BJ (cell line): ENCODE measurements at regions not wholly inside any gene's neighbourhood (a gene's known extent, or its start where the extent isn't known, plus 50 kb on each side); places are given as distances from the start of the nearest gene placed in this dataset.
"Not testable (repeated sequence)": the region's sequence is repeated elsewhere in the genome, so short reads cannot be mapped to it uniquely, and the experiment has no call there.

Experiments
- CTCF ChIA-PET: fragments of 350-600 bp; formaldehyde crosslinking; extraction: SDS; loops from one replicate; lab custom pipeline; 2021; ENCODE audit warnings: antibody characterized with exemption, inconsistent platforms; lab: Yijun Ruan, JAX
- POLR2A ChIA-PET: fragments of 300-600 bp; sonication (Branson Sonifier 250); formaldehyde crosslinking; extraction: SDS; loops from one replicate; lab custom pipeline; 2021; ENCODE audit warnings: antibody characterized with exemption; lab: Charles Lee
- DNase-seq: peaks from one replicate; pipeline ENCODE4 v3.0.0-alpha.2; 2011; ENCODE audit warnings: low read depth
- H3K27me3 ChIP-seq: 2 replicates; pipeline ENCODE4 v1.6.0; 2011; ENCODE audit warnings: low read length; ENCODE audit not compliant: control insufficient read depth, insufficient read depth
- H3K36me3 ChIP-seq: 2 replicates; pipeline ENCODE4 v1.5.1; 2011; ENCODE audit warnings: low read length; ENCODE audit not compliant: control insufficient read depth, insufficient read depth
- H3K4me3 ChIP-seq: 2 replicates; pipeline ENCODE4 v1.5.1; 2011; ENCODE audit warnings: low read depth, mild to moderate bottlenecking, control low read depth, low read length
- TF ChIP-seq, protein P1 (sequence below): IDR thresholded peaks from 2 replicates; pipeline ENCODE4 v1.5.1; 2011; ENCODE audit warnings: low read depth, mild to moderate bottlenecking, control low read depth, inconsistent platforms, low read length, moderate library complexity; ENCODE audit not compliant: insufficient read depth

DNA sequence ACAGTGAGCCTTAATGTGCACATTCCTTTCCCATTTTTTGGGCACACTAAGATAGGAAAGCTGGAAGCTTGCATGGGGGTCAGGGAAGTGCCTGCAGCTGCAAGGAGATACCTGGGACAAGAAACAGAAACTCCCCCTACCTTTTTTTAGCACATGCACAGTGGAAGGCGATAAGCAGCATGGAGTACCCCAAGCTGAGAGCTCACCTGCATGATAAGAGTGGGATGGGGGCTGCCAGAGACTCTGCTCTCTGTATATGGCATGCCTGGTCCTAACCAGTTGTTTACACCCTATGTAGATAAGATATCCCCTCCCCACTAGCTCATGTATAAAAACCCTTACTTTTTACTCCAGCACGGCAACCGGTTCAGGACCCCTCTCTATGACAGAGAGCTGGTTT lies 135.9 kb downstream of the TENT5D start:
- POLR2A ChIA-PET: no interaction called here
- no peak for DNase-seq
- Histone ChIP-seq H3K27me3 (no peaks in the 10 kb centered on the region), H3K36me3 (no peaks in the 10 kb centered on the region), H3K4me3 (no peak overlapping the region)
- TF ChIP-seq, protein P1, sequence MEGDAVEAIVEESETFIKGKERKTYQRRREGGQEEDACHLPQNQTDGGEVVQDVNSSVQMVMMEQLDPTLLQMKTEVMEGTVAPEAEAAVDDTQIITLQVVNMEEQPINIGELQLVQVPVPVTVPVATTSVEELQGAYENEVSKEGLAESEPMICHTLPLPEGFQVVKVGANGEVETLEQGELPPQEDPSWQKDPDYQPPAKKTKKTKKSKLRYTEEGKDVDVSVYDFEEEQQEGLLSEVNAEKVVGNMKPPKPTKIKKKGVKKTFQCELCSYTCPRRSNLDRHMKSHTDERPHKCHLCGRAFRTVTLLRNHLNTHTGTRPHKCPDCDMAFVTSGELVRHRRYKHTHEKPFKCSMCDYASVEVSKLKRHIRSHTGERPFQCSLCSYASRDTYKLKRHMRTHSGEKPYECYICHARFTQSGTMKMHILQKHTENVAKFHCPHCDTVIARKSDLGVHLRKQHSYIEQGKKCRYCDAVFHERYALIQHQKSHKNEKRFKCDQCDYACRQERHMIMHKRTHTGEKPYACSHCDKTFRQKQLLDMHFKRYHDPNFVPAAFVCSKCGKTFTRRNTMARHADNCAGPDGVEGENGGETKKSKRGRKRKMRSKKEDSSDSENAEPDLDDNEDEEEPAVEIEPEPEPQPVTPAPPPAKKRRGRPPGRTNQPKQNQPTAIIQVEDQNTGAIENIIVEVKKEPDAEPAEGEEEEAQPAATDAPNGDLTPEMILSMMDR: no peak
- CTCF ChIA-PET: interaction anchor here (1.3 kb wide), 1 partner anchor 23 kb away, joined by 3 read pairs; no protein-coding TSS in a partner anchor

DNA sequence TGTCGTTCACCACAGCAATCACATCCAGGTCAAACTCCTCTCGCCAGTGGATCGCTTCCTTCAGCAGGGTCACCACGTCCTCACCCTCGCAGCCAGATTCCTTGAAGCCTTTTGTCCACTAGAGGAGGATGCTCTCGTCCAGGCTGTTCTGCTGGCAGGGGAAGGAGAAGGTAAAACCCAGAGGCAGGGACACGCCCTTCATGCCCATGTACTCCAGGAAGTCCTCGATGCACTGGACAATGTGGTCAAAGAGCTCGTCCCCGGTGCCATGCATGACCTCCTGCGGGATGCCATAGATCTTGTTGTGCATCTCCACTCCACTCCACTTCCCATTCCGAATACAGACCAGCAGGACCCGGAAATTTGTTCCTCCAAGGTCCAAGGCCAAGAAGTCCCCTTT lies 152.4 kb downstream of the TENT5D start:
- TF ChIP-seq, protein P1: no peak
- no peaks in the 10 kb centered on the region for H3K36me3 ChIP-seq

DNA sequence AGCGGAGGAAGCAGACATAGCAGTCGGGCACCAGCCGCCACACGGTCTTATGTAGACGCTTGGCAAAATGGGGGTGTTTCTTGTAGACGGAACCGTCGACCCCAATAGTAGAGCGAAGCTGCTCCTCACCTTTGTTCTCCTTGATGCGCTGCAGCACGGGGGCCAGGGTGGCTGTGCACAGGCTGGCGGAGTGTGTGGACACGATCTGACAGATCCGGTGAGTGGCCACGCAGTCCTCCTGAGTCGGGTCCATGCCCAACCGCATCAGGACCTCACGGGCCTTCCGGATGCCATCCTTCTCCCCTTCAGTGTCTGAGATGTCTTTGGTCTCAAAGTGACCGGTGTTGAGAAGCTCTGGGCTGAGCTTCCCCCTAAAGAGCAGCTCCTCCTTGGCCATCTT lies 153.0 kb downstream of the TENT5D start:
- Histone ChIP-seq H3K36me3 (no peaks in the 10 kb centered on the region), H3K4me3 (no peak overlapping the region), H3K27me3 (no peaks in the 10 kb centered on the region)
- ChIA-PET POLR2A (no interaction called here), CTCF (no interaction called here)
- no peak for DNase-seq
- TF ChIP-seq, protein P1: no peak

More for the DNA sequence above, 152.4 kb downstream of the TENT5D start:
- no peak overlapping the region for H3K4me3 ChIP-seq
- POLR2A ChIA-PET: no interaction called here
- no peak for DNase-seq
- CTCF ChIA-PET: no interaction called here
- H3K27me3 ChIP-seq: no peaks in the 10 kb centered on the region

DNA sequence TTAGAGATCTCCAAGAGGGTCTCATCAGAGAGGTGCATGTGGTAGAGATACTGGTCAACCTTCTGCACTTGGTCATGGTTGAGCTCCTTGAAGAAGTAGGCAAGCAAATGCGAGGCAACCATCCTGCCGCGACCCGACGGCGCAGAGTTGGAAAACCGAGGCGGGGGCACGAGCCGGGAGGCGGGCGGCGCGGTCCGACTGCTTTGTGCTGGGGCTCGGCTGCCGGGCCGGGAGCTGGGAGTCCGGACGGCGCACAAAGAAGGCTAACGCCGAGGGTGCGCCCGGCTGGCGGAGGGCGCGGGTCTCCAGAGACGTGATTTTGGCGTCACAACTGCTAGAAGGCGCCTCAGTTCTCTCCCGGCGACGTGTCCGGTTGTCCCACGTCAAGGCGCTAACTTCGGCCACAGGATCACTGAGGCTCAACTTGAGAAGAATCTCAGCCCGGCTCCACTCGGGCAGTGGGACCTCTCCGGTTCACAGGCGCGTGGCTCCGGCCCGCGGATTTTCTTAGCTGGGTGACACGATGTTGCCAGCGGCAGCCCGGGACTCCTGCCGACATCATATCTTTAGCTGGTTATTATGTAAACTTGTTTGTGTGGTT lies 154.3 kb downstream of the TENT5D start:
- POLR2A ChIA-PET, H3K27me3 ChIP-seq, H3K36me3 ChIP-seq, H3K4me3 ChIP-seq, DNase-seq, CTCF ChIA-PET: not testable (repeated sequence)

DNA sequence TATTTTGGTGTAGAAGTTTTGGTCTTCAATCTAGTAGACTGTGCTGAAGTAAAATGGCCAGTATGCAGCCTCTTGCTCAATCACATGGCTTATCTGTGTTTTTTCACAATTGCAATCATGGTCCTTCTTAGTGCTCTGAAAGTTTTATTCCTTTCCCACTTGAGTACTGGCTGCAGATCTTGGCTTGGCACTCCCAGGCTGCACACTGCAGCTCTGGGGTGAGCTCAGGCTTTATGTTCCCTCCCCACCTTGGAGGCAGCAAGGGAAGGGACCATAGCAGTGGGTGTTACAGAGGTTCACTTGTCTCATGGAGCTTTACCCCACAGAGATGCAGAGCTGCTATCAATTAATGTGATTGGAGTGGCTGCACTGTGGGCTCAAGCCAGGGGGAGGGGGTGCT lies 156.0 kb downstream of the TENT5D start:
- CTCF ChIA-PET: no interaction called here
- no peaks in the 10 kb centered on the region for H3K36me3 ChIP-seq
- no peaks in the 10 kb centered on the region for H3K27me3 ChIP-seq
- TF ChIP-seq, protein P1: no peak
- no peak for DNase-seq
- POLR2A ChIA-PET: no interaction called here
- H3K4me3 ChIP-seq: no peak overlapping the region

DNA sequence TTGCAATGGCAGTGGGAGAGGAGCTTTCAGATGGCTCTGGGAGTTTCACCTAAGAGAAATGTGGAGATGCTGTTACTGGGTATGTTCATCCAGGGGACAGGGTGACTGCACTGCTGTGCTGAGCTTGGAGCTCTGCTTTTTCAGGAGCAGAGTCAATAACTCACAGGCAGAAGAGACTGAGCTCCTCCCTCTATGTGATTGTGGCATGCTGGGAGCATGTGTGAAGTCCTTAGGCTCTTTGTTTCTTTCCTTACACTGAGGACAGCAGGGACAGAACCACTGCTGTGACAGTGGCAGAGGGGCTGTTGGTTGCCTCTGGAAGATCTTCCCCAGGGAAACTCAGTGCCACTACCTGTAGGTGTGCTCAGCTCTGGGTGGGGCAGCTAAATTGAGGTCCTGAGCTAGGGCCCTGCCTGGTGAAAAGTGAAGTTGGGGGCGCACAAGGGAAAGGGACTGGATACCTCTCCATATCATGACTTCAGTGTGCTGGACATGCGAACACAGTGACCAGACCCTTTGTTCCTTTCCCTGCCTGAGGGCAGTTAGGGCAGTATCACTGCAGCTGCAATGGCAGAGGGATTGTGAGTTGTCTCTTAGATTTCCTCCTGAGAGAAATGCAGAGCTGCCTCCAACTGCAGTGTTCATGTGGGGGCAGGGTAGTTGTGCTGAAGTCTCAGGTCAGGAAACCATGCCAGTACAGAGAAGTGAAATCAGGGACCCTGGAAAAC lies 156.7 kb downstream of the TENT5D start:
- CTCF ChIA-PET: no interaction called here
- H3K4me3 ChIP-seq: no peak overlapping the region
- H3K27me3 ChIP-seq: no peaks in the 10 kb centered on the region
- TF ChIP-seq, protein P1: no peak
- POLR2A ChIA-PET: no interaction called here
- H3K36me3 ChIP-seq: no peaks in the 10 kb centered on the region
- no peak for DNase-seq
